ENCODE measurements at regions not wholly inside any gene's neighbourhood (a gene's known extent, or its start where the extent isn't known, plus 50 kb on each side); places are given as distances from the start of the nearest gene placed in this dataset.

DNA sequence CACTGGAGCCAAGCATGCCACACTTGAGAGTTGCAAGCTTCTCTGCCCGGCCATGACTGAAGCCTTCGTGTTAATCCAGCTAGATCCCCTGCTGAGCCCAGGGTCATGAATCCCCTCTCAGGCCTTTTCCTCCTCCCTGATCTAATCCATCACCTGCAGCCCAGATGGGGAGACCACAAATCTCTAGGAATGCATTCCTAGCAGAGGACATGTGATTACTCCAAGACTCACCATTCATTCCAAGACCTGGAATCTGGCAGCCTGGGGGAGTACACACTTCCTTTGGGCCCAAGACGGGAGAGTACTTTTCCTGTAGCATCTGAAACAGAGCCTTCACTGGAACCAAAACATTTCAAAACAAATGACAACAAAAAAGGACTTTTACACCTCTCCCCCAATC is 269.3 kb upstream of the NFIA start:
- no peak for TF ChIP-seq SP2 (tag by site-specific recombination; IDR thresholded peaks at IDR 0.05)
- TF ChIP-seq ZBTB8A (tag by site-specific recombination; IDR thresholded peaks at IDR 0.05), result no peak
- no peak for TF ChIP-seq CTCF (tag by site-specific recombination; IDR thresholded peaks at IDR 0.05)
- TF ChIP-seq KLF7 (tag by site-specific recombination; IDR thresholded peaks at IDR 0.05; ENCODE audit: borderline replicate concordance), result no peak
- no peak for TF ChIP-seq ZSCAN30 (tag by site-specific recombination; IDR thresholded peaks at IDR 0.05)
- TF ChIP-seq ZNF549 (tag by site-specific recombination; IDR thresholded peaks at IDR 0.05), result no peak
- no peak for TF ChIP-seq KLF8 (tag by site-specific recombination; IDR thresholded peaks at IDR 0.05)
- no peak for TF ChIP-seq GLIS1 (tag by site-specific recombination; IDR thresholded peaks at IDR 0.05)
- no peak for TF ChIP-seq HOXD13 (CRISPR knock-in tag; IDR thresholded peaks at IDR 0.05; ENCODE audit: borderline replicate concordance)

All from HEK293 (cell line).